Stimulated activated CD4-positive, alpha-beta T cell treated with anti-CD3 and anti-CD28 coated beads, Interleukin-4, amount 100 ng/mL, for 48 hours (primary cell): ENCODE measurements at regions not wholly inside any gene's neighbourhood (a gene's known extent, or its start where the extent isn't known, plus 50 kb on each side); places are given as distances from the start of the nearest gene placed in this dataset.

Experiments
- DNase-seq, 2 donors: peaks; one replicate each; pipeline ENCODE4 v3.0.0-alpha.2; 2020; ENCODE audit warnings: low read depth in 2 of 2

DNA sequence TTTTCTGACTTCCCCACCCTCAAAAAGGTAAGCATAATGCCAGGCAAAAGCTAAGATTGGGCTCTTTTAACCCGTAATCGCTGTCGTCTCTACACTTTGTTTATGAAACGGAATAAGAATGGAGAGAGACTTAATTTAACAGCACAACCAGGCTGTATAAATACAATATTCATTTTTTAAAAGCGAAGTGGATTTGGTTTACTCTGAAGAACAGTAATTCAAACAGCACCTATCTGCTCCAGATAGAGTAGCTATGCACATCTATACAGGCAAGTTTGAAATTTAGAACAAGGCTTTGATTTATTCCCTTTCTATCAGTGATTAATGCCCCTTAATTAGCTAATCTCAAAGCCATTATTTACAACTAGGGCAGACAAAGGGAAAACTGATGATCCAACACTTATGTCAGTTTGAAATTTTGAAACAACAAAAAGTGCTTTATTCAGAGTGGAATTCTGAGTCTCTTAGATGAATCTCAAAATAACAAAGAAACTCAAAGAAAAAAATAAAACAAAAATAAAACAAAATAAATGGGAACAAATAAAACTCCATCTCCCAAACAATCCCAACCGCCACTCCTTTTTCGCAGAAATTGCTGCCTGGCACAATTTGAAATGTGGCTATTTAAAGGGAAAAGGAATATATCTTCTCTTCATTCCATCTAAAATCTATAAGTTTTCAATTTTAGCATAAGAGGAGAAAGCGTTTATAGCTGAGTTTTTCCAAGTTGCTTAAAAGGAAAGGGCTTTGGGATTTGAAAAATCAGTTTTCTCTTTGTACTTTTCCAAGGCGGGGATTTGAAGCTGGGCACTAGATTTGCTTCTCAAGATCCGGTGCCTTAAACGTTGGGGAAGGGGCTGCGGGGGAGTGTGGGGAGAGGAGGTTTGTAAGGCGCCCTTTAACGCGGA is 298.6 kb downstream of the PARP8 start:
- DNase-seq = no peak

GRCh38 chr5:50965654-50966375 is 299.4 kb downstream of the PARP8 start:
- no peak for DNase-seq

DNA sequence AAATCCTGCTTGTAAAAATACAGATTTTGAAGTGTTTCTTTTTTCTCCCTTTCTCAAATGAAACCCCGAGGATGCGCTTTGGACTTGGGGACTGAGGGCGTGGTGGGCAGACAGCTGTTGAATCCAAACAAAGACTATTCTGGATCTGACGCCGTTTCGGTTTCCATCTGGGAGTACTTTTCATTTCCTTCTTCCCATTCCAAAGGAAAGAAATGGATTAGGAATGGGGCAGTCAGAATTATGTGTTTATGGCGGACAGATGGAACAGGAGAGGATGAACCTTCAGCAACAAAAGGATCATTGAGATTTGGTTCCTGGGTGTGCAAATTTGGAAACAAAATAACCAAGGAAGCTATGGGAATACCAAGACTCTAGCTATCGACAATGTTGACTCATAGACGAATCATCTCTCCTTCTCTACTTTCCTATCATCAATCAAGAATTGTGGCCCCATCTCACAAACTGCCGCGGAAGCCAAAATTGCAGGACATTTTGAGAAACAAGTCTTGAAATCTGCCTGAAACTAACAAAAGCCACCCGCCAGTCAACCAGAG is 300.6 kb downstream of the PARP8 start:
- DNase-seq = no peak

DNA sequence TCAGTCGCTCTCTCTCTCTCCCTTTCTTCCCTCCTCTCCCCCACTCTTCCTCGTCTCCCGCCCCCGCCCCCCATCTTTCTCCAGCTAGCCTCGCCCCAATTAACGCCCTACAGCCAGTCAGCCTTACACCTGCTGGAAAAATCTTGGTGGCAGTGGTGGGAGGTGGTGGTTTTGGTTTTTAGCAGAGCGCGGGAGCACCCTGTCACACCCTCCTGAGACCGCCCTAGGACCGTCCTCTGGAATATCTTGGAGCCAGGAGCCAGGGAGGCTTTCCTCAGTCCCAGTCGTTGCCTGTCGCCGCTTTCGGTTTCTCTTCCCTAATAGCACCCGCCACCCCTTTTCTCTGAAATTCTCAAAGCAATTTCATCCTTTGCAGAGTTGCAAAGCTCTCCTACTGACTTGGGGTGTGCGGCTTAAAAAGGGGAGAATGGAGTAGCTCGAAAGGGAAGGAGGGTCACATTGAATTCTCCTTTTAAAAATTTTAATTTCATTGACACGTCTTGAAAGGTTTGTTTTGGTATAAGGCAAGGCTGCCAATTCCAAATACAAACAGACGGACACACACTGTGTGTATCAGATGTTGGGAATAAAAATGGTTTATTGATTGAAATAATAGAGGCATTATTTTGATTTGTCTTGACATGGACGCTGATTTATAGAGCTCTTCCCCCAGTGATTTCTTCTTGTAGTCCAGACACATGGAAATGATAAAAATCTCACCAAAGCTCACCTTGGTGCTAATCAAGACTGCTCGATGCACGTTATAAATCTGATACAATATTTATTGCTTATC is 301.3 kb downstream of the PARP8 start:
- no peak for DNase-seq

- DNase-seq = no peak
Observed at GRCh38 chr5:50968356-50969149, 302.1 kb downstream of the PARP8 start.

GRCh38 chr5:50969151-50970031 is 303.0 kb downstream of the PARP8 start:
- no peak for DNase-seq

- DNase-seq = no peak
Observed at GRCh38 chr5:50975840-50976239, 309.4 kb downstream of the PARP8 start.

DNA sequence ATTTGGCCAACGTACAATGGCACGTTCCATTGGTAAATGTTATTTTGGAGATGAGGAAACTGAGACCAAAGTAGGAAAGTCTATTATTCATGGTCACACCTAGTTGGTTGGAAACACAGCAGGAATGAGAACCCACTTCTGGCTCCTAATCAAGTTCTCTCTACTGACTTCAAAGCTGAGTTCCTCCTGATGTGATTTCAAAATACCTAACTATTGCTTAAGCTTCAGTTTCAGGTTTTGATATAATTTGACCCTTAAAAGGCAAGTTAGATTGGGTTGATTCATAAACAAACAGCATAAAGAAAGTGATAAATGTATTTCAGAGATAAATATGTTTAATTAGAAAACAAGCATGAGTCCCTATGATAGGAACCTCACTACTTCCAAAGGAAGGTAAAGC is 312.5 kb downstream of the PARP8 start:
- DNase-seq = no peak

GRCh38 chr5:50984640-50985039 is 318.2 kb downstream of the PARP8 start:
- DNase-seq = no peak

- no peak for DNase-seq
Observed at GRCh38 chr5:50990296-50990924, 324.0 kb downstream of the PARP8 start.

GRCh38 chr5:50995285-50995942 is 329.0 kb downstream of the PARP8 start:
- DNase-seq = no peak

- DNase-seq = no peak
Observed at GRCh38 chr5:51001227-51001923, 334.9 kb downstream of the PARP8 start.

DNA sequence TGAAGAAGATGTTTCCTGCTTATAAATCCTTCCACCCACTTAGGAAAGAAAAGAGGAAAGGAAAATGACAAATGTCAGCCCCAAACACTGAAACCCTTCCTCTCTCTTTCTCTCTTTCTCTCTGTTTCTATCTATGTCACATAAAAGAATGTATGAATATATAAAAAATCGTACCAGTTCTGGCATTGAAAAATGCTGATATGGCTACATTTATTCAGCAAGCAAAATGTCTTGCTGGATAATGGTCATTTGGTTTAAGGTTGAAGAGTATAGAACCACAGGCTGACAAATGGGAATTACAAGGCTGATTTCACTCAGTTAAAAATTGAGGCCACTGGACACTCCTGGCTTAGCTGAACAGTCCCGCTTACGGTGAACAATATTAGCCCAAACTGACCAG is 335.9 kb downstream of the PARP8 start:
- no peak for DNase-seq

DNA sequence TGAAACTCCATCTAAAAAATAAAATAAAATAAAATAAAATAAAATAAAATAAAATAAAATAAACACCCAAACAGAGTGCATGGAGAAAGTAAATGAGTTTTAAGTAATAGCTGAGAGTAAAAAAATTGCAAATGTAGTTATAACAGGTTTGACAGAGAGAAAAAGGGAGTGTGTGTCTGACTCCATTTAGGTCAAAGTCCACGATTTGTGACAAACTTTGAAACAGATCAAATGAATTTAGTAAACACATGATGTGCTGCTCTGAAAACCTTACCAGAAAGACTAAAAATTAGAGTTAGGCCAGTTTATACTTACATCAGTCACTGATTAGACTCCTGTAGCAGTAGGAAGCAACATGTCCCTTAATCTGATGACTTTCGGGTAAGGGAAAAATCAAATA is 346.6 kb downstream of the PARP8 start:
- DNase-seq = no peak

- no peak for DNase-seq
Observed at GRCh38 chr5:51018423-51018822, 352.0 kb downstream of the PARP8 start.

GRCh38 chr5:51024263-51024662 is 357.8 kb downstream of the PARP8 start:
- DNase-seq = no peak

DNA sequence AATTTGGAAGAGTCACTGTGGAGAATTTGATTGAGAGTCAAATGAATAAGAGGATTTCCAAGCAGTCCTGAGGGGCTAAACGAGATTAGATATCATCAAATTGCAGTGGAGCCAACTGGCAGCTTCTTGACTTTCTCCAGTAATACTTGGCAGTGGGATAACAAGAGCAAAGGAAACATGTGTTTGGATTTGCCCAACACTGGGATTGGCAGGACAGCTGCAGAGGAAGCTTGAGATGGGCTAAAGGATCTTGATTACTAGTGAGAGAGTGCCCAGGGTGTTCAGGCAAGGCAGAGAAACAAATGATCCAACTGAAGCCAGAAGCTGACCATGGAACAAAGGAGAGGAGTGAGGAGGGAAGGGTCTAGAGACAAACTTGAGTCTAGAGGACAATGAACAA is 356.0 kb upstream of the ISL1 start:
- DNase-seq = no peak

- DNase-seq = no peak
Observed at GRCh38 chr5:51028394-51028793, 354.9 kb upstream of the ISL1 start.

DNA sequence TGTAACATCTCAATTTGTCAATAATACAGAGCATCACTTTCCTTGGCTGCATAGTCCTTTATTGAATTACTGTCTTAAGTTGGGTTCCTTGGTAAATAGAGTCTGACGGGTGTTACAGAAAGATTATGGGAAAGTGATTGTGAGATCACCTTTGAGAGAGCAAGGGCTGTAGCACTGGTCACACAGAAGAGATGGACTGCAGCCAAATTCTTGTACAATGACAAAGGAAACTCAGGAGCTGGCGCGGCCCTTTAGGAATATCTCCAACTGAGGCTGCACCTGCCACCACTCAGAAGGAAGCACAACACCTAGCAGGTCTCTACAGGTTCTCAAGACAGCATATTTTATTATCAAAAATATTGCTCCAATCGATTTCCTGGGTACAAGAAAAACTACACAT is 350.0 kb upstream of the ISL1 start:
- DNase-seq = no peak
